ENCODE measurements at regions not wholly inside any gene's neighbourhood (a gene's known extent, or its start where the extent isn't known, plus 50 kb on each side); places are given as distances from the start of the nearest gene placed in this dataset.

- TF ChIP-seq PATZ1 (CRISPR knock-in tag; IDR thresholded peaks at IDR 0.05; ENCODE audit: borderline replicate concordance) (no peak), ISL1 (CRISPR knock-in tag; IDR thresholded peaks at IDR 0.05) (peak; percentile 79), ZC3H10 (CRISPR knock-in tag; IDR thresholded peaks at IDR 0.05) (0 out of 2 replicates have a peak, but pooled peaks have one; percentile 35)
These were observed 83.7 kb upstream of the SLC27A6 start for GRCh38 chr5:128881502-128882018.

GRCh38 chr5:128885649-128886255, 79.5 kb upstream of the SLC27A6 start:
- no peak for TF ChIP-seq ESRRG (CRISPR knock-in tag; IDR thresholded peaks at IDR 0.05)
- TF ChIP-seq TSHZ2 (CRISPR knock-in tag; IDR thresholded peaks at IDR 0.05): no peak
- no peak for TF ChIP-seq SNAI2 (CRISPR knock-in tag; IDR thresholded peaks at IDR 0.05)
- TF ChIP-seq CSDC2 (CRISPR knock-in tag; IDR thresholded peaks at IDR 0.05): no peak
- TF ChIP-seq GLIS3 (CRISPR knock-in tag; IDR thresholded peaks at IDR 0.05): no peak
- no peak for TF ChIP-seq ZFP30 (CRISPR knock-in tag; IDR thresholded peaks at IDR 0.05)
- no peak for TF ChIP-seq ZNF565 (CRISPR knock-in tag; conservative IDR thresholded peaks at IDR 0.05; ENCODE audit: low read depth)
- no peak for TF ChIP-seq PATZ1 (CRISPR knock-in tag; IDR thresholded peaks at IDR 0.05; ENCODE audit: borderline replicate concordance)
- no peak for TF ChIP-seq POU6F1 (CRISPR knock-in tag; IDR thresholded peaks at IDR 0.05; ENCODE audit: borderline replicate concordance, low read depth)
- no peak for TF ChIP-seq TCF4 (CRISPR knock-in tag; IDR thresholded peaks at IDR 0.05; ENCODE audit: borderline replicate concordance)
- no peak for TF ChIP-seq ISL1 (CRISPR knock-in tag; IDR thresholded peaks at IDR 0.05)
- TF ChIP-seq ZC3H10 (CRISPR knock-in tag; IDR thresholded peaks at IDR 0.05): no peak
- TF ChIP-seq CSRNP3 (CRISPR knock-in tag; IDR thresholded peaks at IDR 0.05): no peak
- no peak for ATAC-seq

More at GRCh38 chr5:128881502-128882018, 83.7 kb upstream of the SLC27A6 start:
- ATAC-seq: peak; percentile 85

GRCh38 chr5:128895122-128895521, 70.2 kb upstream of the SLC27A6 start:
- TF ChIP-seq ZFP30 (CRISPR knock-in tag; IDR thresholded peaks at IDR 0.05) (no peak), SNAI2 (CRISPR knock-in tag; IDR thresholded peaks at IDR 0.05) (no peak), BACH2 (CRISPR knock-in tag; IDR thresholded peaks at IDR 0.05; ENCODE audit: borderline replicate concordance) (no peak), TSHZ2 (CRISPR knock-in tag; IDR thresholded peaks at IDR 0.05) (no peak), CREB5 (CRISPR knock-in tag; IDR thresholded peaks at IDR 0.05; ENCODE audit: low read depth) (no peak), ZNF565 (CRISPR knock-in tag; conservative IDR thresholded peaks at IDR 0.05; ENCODE audit: low read depth) (no peak), POU6F1 (CRISPR knock-in tag; IDR thresholded peaks at IDR 0.05; ENCODE audit: borderline replicate concordance, low read depth) (no peak), ISL1 (CRISPR knock-in tag; IDR thresholded peaks at IDR 0.05) (no peak), GLIS3 (CRISPR knock-in tag; IDR thresholded peaks at IDR 0.05) (no peak), CSRNP3 (CRISPR knock-in tag; IDR thresholded peaks at IDR 0.05) (no peak)
- ATAC-seq: no peak

Measured in SK-N-SH treated with all-trans-retinoic acid at 6 μM for 48 hours (cell line).